ENCODE measurements at regions not wholly inside any gene's neighbourhood (a gene's known extent, or its start where the extent isn't known, plus 50 kb on each side); places are given as distances from the start of the nearest gene placed in this dataset.

DNA sequence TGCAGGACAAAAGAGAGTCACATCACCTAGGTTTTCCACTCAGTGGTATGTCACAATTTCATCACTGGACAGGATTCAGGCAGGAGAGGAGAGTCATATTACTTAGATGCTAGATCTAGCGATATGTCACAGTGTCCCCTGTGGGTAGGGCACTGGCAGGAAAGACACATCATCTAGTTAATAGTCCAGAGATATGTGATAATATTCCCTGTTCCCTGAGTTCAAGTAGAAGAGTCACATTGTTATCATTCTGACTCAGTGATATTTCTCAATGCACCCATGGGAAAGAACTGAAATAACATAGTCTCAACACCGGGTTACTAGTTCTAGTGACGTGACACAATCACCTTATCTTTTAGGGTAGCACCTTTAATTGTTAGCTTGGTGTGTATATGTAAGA lies 944.0 kb upstream of the TSPY4 start:
- Histone ChIP-seq H4K20me1 (ENCODE audit: control insufficient read depth, insufficient read depth, low read length, poor library complexity, severe bottlenecking) (no peaks in the 10 kb centered on the region), H3K9me3 (ENCODE audit: control extremely low read depth in 1 of 3, control insufficient read depth in 2 of 3, insufficient read depth in 1 of 3, low read length in 2 of 3) (no peaks in the 10 kb centered on the region), H3K27me3 (replicated peaks in 1 of 4; ENCODE audit: control extremely low read depth in 1 of 4, control insufficient read depth in 3 of 4, insufficient read depth in 4 of 4, low read length in 3 of 4) (no peaks in the 10 kb centered on the region), H3K27ac (ENCODE audit: low read length in 2 of 2) (no peak overlapping the region), H3K4me2 (replicated peaks; ENCODE audit: low read depth, low read length, poor library complexity, severe bottlenecking) (no peak overlapping the region), H3K36me3 (replicated peaks in 1 of 2; ENCODE audit: control extremely low read depth in 1 of 2, control insufficient read depth in 1 of 2, extremely low read depth in 1 of 2, insufficient read depth in 2 of 2, low read length in 1 of 2) (no peaks in the 10 kb centered on the region), H2AFZ (ENCODE audit: insufficient read depth, low read depth, low read length, poor library complexity, severe bottlenecking) (no peak overlapping the region), H3K9ac (ENCODE audit: low read length) (no peak overlapping the region), H3K79me2 (ENCODE audit: control insufficient read depth, insufficient read depth, low read length) (no peaks in the 10 kb centered on the region), H3K4me1 (ENCODE audit: control insufficient read depth in 2 of 2, insufficient read depth in 2 of 2, low read length in 2 of 2) (no peaks in the 10 kb centered on the region), H3K4me3 (ENCODE audit: control extremely low read depth in 1 of 5, extremely low read depth in 1 of 5, insufficient read depth in 1 of 5, low read depth in 2 of 5, low read length in 4 of 5) (no peak overlapping the region)
- ATAC-seq (ENCODE audit: low read depth), result no peak
- WGBS (ENCODE audit: insufficient coverage), result no CpG with 5 or more reads among the region's 3 CpGs
- Mint-ChIP-seq H3K27ac (no peak overlapping the region), H3K4me1 (no peaks in the 10 kb centered on the region), H3K27me3 (no peaks in the 10 kb centered on the region), H3K4me3 (no peak overlapping the region), H3K9me3 (ENCODE audit: insufficient read depth) (no peaks in the 10 kb centered on the region)
- CTCF ChIA-PET, result no interaction called here
- POLR2A ChIA-PET, result no interaction called here
- TF ChIP-seq, protein P1, sequence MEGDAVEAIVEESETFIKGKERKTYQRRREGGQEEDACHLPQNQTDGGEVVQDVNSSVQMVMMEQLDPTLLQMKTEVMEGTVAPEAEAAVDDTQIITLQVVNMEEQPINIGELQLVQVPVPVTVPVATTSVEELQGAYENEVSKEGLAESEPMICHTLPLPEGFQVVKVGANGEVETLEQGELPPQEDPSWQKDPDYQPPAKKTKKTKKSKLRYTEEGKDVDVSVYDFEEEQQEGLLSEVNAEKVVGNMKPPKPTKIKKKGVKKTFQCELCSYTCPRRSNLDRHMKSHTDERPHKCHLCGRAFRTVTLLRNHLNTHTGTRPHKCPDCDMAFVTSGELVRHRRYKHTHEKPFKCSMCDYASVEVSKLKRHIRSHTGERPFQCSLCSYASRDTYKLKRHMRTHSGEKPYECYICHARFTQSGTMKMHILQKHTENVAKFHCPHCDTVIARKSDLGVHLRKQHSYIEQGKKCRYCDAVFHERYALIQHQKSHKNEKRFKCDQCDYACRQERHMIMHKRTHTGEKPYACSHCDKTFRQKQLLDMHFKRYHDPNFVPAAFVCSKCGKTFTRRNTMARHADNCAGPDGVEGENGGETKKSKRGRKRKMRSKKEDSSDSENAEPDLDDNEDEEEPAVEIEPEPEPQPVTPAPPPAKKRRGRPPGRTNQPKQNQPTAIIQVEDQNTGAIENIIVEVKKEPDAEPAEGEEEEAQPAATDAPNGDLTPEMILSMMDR (IDR thresholded peaks at IDR 0.05), result no peak
- no peak for TF ChIP-seq EZH2 (IDR thresholded peaks at IDR 0.05; ENCODE audit: borderline replicate concordance, insufficient read depth, low read depth, low read length, poor library complexity, severe bottlenecking)
- DNase-seq, result no peak
- intact Hi-C loops (cut with micrococcal nuclease), result no loop called here

DNA sequence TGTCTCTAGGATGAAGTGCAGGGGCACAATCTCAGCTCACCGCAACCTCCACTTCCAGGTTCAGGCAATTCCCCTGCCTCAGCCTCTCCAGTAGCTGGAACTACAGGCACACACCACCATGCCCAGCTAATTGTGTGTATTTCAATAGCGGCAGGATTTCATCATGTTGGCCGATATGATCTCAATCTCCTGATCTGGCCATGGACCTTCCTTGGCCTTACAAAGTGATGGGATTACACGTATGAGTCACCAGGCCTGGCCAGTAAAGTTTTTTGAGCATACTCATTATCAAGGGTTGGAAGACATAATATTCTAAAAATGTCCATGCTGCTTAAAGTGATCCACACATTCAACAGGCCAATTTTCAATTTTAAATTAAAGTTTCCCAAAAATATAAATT lies 914.4 kb upstream of the TSPY4 start:
- Histone ChIP-seq H3K27me3 (replicated peaks in 1 of 4; ENCODE audit: control extremely low read depth in 1 of 4, control insufficient read depth in 3 of 4, insufficient read depth in 4 of 4, low read length in 3 of 4) (no peaks in the 10 kb centered on the region), H3K9me3 (ENCODE audit: control extremely low read depth in 1 of 3, control insufficient read depth in 2 of 3, insufficient read depth in 1 of 3, low read length in 2 of 3) (no peaks in the 10 kb centered on the region), H4K20me1 (ENCODE audit: control insufficient read depth, insufficient read depth, low read length, poor library complexity, severe bottlenecking) (no peaks in the 10 kb centered on the region), H3K4me1 (ENCODE audit: control insufficient read depth in 2 of 2, insufficient read depth in 2 of 2, low read length in 2 of 2) (no peaks in the 10 kb centered on the region), H3K27ac (ENCODE audit: low read length in 2 of 2) (no peak overlapping the region), H3K9ac (ENCODE audit: low read length) (no peak overlapping the region), H3K36me3 (replicated peaks in 1 of 2; ENCODE audit: control extremely low read depth in 1 of 2, control insufficient read depth in 1 of 2, extremely low read depth in 1 of 2, insufficient read depth in 2 of 2, low read length in 1 of 2) (no peaks in the 10 kb centered on the region), H3K4me2 (replicated peaks; ENCODE audit: low read depth, low read length, poor library complexity, severe bottlenecking) (no peak overlapping the region), H2AFZ (ENCODE audit: insufficient read depth, low read depth, low read length, poor library complexity, severe bottlenecking) (no peak overlapping the region), H3K79me2 (ENCODE audit: control insufficient read depth, insufficient read depth, low read length) (no peaks in the 10 kb centered on the region), H3K4me3 (ENCODE audit: control extremely low read depth in 1 of 5, extremely low read depth in 1 of 5, insufficient read depth in 1 of 5, low read depth in 2 of 5, low read length in 4 of 5) (no peak overlapping the region)
- Mint-ChIP-seq H3K4me3 (no peak overlapping the region), H3K4me1 (no peaks in the 10 kb centered on the region), H3K27me3 (no peaks in the 10 kb centered on the region), H3K27ac (no peak overlapping the region), H3K9me3 (ENCODE audit: insufficient read depth) (no peaks in the 10 kb centered on the region)
- TF ChIP-seq, protein P1 (IDR thresholded peaks at IDR 0.05), result no peak
- TF ChIP-seq EZH2 (IDR thresholded peaks at IDR 0.05; ENCODE audit: borderline replicate concordance, insufficient read depth, low read depth, low read length, poor library complexity, severe bottlenecking), result no peak
- no peak for ATAC-seq (ENCODE audit: low read depth)
- 100% methylated on average over 1 of the region's 4 CpGs for WGBS (ENCODE audit: insufficient coverage)
- ChIA-PET CTCF (no interaction called here), POLR2A (no interaction called here)
- intact Hi-C loops (cut with micrococcal nuclease), result no loop called here
- no peak for DNase-seq
